Activated naive CD4-positive, alpha-beta T cell treated with anti-CD3 and anti-CD28 coated beads, Interleukin-2, amount 50 U/mL, for 72 hours (primary cell): ENCODE measurements at regions not wholly inside any gene's neighbourhood (a gene's known extent, or its start where the extent isn't known, plus 50 kb on each side); places are given as distances from the start of the nearest gene placed in this dataset.

ENCODE experiments used
- ATAC-seq, 2 donors: fragments of 150-1000 bp; cut with Tn5 transposase; 2 replicates each; pipeline ENCODE4 v1.10.0; 2021; ENCODE audit warnings: mild to moderate bottlenecking in 2 of 2, moderate library complexity in 2 of 2
- DNase-seq, 2 donors: peaks; one replicate each; pipeline ENCODE4 v3.0.0; 2021 to 2022; ENCODE audit warnings: low spot score in 2 of 2
- H3K27ac Mint-ChIP-seq, 2 donors: one replicate each; pipeline ENCODE4 v1.8.0; 2022; ENCODE audit warnings: mild to moderate bottlenecking in 2 of 2, mixed read lengths in 2 of 2
- H3K36me3 Mint-ChIP-seq, 2 donors: one replicate each; pipeline ENCODE4 v1.8.0; 2022; ENCODE audit warnings: mixed read lengths in 2 of 2
- H3K9me3 Mint-ChIP-seq, 2 donors: one replicate each; pipeline ENCODE4 v1.8.0; 2022; ENCODE audit warnings: mixed read lengths in 2 of 2

GRCh38 chr6:22906091-22906549 is 336.8 kb downstream of the HDGFL1 start:
- Mint-ChIP-seq H3K36me3 (no peaks in the 10 kb centered on the region), H3K27ac (no peak overlapping the region), H3K9me3 (peaks cover 6 to 17% of the 10 kb centered on the region in 2 donors)
- ATAC-seq (no peak), DNase-seq (no peak)

- no peaks in the 10 kb centered on the region for H3K36me3 Mint-ChIP-seq
- no peak overlapping the region for H3K27ac Mint-ChIP-seq
- DNase-seq: no peak
- ATAC-seq: no peak
- peaks cover 6 to 17% of the 10 kb centered on the region in 2 donors for H3K9me3 Mint-ChIP-seq
Measured at GRCh38 chr6:22907085-22907484, 337.7 kb downstream of the HDGFL1 start.

- Mint-ChIP-seq H3K9me3 (peaks cover 6 to 20% of the 10 kb centered on the region in 2 donors), H3K27ac (no peak overlapping the region), H3K36me3 (no peaks in the 10 kb centered on the region)
- DNase-seq (no peak), ATAC-seq (no peak)
Measured at GRCh38 chr6:22910370-22910769, 341.0 kb downstream of the HDGFL1 start.

GRCh38 chr6:22913612-22914011 is 344.2 kb downstream of the HDGFL1 start:
- no peak for ATAC-seq
- H3K9me3 Mint-ChIP-seq: peaks cover 4 to 18% of the 10 kb centered on the region in 2 donors
- no peak for DNase-seq
- no peaks in the 10 kb centered on the region for H3K36me3 Mint-ChIP-seq
- H3K27ac Mint-ChIP-seq: no peak overlapping the region

- Mint-ChIP-seq H3K36me3 (no peaks in the 10 kb centered on the region), H3K27ac (no peak overlapping the region), H3K9me3 (peaks cover 12 to 20% of the 10 kb centered on the region in 2 donors)
- ATAC-seq (no peak), DNase-seq (no peak)
Measured at GRCh38 chr6:22917344-22917743, 348.0 kb downstream of the HDGFL1 start.

GRCh38 chr6:22921828-22922227 is 352.5 kb downstream of the HDGFL1 start:
- ATAC-seq (no peak), DNase-seq (no peak)
- H3K36me3 Mint-ChIP-seq: no peaks in the 10 kb centered on the region
- H3K27ac Mint-ChIP-seq: no peak overlapping the region
- H3K9me3 Mint-ChIP-seq: peaks cover 12 to 14% of the 10 kb centered on the region in 2 donors

GRCh38 chr6:22925304-22925835 is 356.0 kb downstream of the HDGFL1 start:
- Mint-ChIP-seq H3K36me3 (no peaks in the 10 kb centered on the region), H3K9me3 (no peaks in the 10 kb centered on the region), H3K27ac (no peak overlapping the region)
- no peak for ATAC-seq
- no peak for DNase-seq

- no peaks in the 10 kb centered on the region for H3K36me3 Mint-ChIP-seq
- no peaks in the 10 kb centered on the region for H3K9me3 Mint-ChIP-seq
- no peak overlapping the region for H3K27ac Mint-ChIP-seq
- no peak for ATAC-seq
- DNase-seq: no peak
Measured at GRCh38 chr6:22925920-22926789, 356.8 kb downstream of the HDGFL1 start.

- ATAC-seq (no peak), DNase-seq (no peak)
- no peak overlapping the region for H3K27ac Mint-ChIP-seq
- no peaks in the 10 kb centered on the region for H3K36me3 Mint-ChIP-seq
- no peaks in the 10 kb centered on the region for H3K9me3 Mint-ChIP-seq
Measured at GRCh38 chr6:22926790-22927354, 357.5 kb downstream of the HDGFL1 start.

- Mint-ChIP-seq H3K36me3 (no peaks in the 10 kb centered on the region), H3K9me3 (no peaks in the 10 kb centered on the region), H3K27ac (no peak overlapping the region)
- no peak for ATAC-seq
- no peak for DNase-seq
Measured at GRCh38 chr6:22928775-22929174, 359.4 kb downstream of the HDGFL1 start.

- no peak for ATAC-seq
- Mint-ChIP-seq H3K9me3 (no peaks in the 10 kb centered on the region), H3K27ac (no peak overlapping the region), H3K36me3 (no peaks in the 10 kb centered on the region)
- DNase-seq: no peak
Measured at GRCh38 chr6:22929311-22929985, 360.1 kb downstream of the HDGFL1 start.

- Mint-ChIP-seq H3K36me3 (no peaks in the 10 kb centered on the region), H3K9me3 (peaks cover 3 to 6% of the 10 kb centered on the region in 2 donors), H3K27ac (no peak overlapping the region)
- no peak for ATAC-seq
- no peak for DNase-seq
Measured at GRCh38 chr6:22940581-22941290, 371.4 kb downstream of the HDGFL1 start.

- H3K27ac Mint-ChIP-seq: no peak overlapping the region
- peaks cover 3 to 5% of the 10 kb centered on the region in 2 donors for H3K9me3 Mint-ChIP-seq
- no peak for DNase-seq
- ATAC-seq: no peak
- H3K36me3 Mint-ChIP-seq: no peaks in the 10 kb centered on the region
Measured at GRCh38 chr6:22942403-22942802, 373.0 kb downstream of the HDGFL1 start.

GRCh38 chr6:22943327-22943726 is 374.0 kb downstream of the HDGFL1 start:
- no peak for ATAC-seq

GRCh38 chr6:22949967-22950366 is 380.6 kb downstream of the HDGFL1 start:
- Mint-ChIP-seq H3K27ac (no peak overlapping the region), H3K36me3 (no peaks in the 10 kb centered on the region), H3K9me3 (no peaks in the 10 kb centered on the region)
- ATAC-seq: no peak
- DNase-seq: no peak

More at GRCh38 chr6:22943327-22943726, 374.0 kb downstream of the HDGFL1 start:
- no peak for DNase-seq
- no peak overlapping the region for H3K27ac Mint-ChIP-seq
- peaks cover 0 to 3% of the 10 kb centered on the region in 2 donors for H3K9me3 Mint-ChIP-seq
- no peaks in the 10 kb centered on the region for H3K36me3 Mint-ChIP-seq

GRCh38 chr6:22952097-22952496 is 382.7 kb downstream of the HDGFL1 start:
- Mint-ChIP-seq H3K9me3 (no peaks in the 10 kb centered on the region), H3K36me3 (no peaks in the 10 kb centered on the region), H3K27ac (no peak overlapping the region)
- no peak for DNase-seq
- no peak for ATAC-seq
